GM19372 (cell line): ENCODE measurements at regions not wholly inside any gene's neighbourhood (a gene's known extent, or its start where the extent isn't known, plus 50 kb on each side); places are given as distances from the start of the nearest gene placed in this dataset.

Experiments used
- ATAC-seq: cut with Tn5 transposase; IDR thresholded peaks from one replicate; pipeline ENCODE4 v1.9.1; 2021; ENCODE audit warnings: mild to moderate bottlenecking, low read depth, moderate library complexity; ENCODE audit not compliant: unreplicated experiment

DNA sequence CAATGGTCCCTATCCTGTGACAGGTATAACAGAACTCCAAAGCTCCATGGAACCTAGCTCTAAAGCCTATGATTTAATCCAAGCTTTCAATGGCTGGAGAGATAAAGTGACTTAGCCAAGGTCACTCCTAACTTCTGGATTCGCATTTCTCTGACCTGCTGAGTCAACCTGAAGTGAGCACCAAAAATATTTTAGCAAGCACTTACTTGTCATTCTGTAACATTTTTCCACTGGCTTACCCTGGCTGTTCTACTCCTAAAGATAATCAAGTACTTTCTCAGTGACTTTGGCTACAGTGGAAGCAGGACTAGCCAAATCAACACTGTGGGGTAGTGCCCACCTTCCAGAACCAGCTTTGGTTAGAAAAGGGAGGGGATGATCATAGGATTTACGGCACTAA is 188.3 kb downstream of the OGFRL1 start:
- ATAC-seq = no peak

DNA sequence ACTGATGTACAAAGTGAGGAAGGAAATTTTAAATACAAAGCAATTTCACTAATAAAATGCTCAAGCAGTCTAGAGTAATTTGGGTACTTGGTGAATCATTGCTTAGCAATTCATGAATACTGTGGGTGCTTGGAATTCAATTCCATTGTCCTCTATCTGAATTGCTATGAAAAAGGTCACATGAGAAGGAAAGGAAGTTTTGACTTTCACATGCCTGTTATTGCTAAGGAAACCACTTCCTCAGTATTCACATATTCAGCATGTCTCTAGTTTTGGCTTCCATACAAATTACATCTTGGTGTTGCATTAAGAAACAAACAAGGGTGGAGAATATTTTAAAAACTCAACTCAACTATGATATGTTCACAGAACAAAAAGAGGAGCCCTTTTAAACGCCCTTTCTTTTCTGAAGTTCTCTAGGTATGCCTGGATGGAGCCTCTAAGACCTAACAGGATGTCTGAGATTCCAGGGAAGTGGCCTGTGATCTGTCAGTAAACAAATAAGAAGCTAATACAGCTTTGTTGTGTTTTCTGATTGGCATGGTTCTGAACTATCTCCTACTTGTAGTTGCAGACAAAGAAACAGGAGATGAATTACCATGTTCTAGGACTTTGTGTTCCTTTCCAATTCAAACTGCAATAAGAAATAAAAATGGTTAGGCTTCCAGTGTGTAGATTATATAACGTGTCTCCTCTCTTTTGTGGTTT is 190.4 kb downstream of the OGFRL1 start:
- no peak for ATAC-seq

DNA sequence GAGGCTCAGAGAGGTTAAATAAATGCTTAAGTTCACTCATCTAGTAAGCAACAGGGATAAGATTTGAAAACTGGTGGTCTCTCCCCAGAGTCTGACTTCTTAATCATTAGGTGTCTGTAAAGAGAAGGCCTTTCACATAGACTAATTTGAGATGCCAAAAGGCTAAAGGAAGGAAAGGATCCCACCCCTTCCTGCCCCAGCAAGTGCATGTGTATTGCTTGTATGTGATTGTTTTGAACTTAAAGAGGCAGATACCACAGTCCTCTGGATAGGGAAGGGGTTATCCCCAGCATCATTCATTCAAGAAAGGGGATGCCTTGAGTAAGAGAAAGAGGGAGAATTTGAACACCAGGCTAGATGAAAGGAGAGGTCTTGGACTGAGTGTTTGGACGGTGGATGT is 192.0 kb downstream of the OGFRL1 start:
- no peak for ATAC-seq

DNA sequence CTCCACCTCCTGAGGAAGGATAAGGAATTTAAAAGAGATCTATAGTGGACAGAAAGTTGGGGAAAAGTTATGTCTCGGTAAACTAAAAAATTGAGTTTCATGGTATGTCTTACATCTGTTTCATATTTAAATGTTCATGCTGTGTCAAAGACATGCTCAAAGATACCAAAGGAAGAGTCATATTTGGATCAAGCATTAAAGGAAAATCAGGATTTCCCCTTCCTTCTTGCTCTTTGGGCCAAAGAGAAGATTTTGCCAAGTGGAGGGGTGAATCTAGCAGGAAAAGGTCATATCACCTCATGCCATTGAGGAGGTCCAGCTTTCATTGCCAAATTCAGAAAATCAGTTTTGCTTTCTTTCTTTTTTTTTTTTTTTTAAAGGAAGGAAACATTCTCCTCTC is 192.4 kb downstream of the OGFRL1 start:
- no peak for ATAC-seq

DNA sequence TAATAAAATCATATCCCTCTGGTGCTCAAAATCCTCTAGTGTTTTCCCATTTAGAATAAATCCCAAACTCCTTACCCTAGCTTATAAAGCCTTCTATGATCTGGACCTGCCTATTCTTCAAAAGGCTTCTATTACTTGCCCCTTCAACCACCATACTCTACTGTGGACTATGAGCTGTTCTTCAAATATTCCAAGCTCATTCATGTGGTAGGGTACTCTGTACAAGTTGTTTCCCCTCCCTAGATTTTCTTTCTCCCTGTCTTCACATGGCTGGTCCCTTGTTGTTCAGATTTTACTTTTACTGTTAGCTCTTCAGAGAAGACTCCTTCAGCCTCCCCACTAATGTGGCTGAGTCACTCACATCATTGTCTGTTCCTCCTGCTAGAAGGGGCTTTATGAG is 193.2 kb downstream of the OGFRL1 start:
- no peak for ATAC-seq

DNA sequence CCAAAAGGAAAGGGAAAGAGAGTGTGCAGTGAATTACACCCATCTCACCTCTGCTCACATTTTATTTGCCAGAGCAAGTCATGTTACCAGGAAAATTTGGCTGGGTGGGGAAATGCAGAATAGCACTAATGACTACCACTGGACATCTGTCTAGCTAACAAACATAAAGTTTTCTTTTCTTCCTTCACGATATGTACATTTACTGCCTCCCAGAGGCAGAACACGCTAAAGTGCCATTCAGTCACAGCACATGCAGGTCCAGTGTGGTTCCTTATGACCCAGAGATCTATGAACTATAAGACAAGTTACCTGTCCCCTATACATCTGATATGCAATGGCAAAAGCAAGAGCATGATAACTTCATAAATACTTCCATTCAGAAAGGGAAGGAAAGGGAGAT is 194.1 kb downstream of the OGFRL1 start:
- no peak for ATAC-seq

DNA sequence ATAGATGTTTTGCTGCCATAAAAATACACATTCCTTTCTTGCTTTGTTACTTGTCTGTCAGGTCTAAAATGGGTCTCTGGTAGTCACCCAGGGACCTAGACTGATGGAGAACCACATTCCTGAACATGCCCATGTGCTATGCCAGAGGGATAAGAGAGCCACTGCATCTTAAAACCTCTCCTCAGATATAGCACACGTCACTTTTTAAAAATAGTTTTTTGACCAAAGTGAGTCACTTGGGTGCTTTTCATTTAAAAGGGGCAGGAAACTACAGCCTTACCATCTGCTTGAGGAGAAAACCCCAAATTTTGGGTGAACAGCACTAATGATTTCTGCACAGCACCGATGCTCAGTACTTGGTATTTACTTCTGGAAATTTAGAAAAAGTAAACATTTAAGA is 197.8 kb downstream of the OGFRL1 start:
- no peak for ATAC-seq

DNA sequence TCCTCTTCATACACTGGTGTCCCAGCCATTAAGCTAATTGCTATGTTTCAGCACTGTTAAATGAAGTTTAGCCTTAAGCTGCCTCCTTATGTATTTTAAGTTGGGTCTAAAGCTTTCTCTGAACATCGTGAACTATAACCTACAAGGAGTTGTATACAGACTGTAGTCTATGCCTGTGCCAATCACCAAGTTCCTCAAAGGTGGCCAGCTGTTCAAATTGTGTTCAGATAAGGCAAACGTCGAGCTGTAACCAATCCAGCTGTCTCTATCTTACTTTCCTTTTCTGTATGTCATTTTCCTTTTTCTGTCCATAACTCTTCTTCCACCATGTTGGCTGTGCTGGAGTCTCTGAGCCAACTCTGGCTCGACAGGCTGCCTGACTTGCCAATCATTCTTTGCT is 199.6 kb downstream of the OGFRL1 start:
- ATAC-seq = no peak

DNA sequence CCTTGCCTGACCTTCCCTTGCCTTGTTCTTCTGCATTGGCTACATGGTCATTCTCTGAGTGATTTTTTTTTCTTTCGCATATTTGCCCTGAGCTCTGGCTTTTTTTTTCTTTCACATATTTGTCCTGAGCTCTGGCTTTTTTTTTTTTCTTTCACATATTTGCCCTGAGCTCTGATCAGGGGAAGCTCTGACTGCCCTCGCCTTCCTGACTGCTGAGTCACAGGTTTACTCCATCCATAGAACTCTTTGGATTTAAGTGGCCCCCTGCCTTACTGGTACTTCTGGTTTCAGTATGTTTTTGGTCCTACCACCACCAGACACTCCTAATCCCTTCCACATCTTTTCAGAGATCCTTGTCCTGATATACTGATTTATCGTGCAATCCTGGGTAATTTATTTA is 201.1 kb downstream of the OGFRL1 start:
- no peak for ATAC-seq

DNA sequence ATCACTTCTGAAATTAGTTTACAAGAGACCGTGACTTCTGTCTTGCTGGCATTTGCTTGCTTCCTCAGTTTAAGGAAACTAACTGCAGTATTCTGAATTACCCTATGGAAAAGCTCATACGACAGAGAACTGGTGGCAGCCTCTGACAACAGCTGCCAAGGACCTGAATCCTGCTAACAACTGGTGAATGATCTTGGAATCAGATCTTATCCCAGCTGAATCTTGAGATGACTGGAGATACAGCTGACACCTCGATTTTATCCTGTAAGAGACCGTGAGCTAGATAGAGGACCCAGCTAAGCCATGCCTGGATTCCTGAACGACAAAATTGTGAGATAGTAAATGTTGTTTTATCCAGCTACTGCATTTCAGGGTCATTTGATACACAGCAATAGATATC is 202.3 kb downstream of the OGFRL1 start:
- no peak for ATAC-seq

DNA sequence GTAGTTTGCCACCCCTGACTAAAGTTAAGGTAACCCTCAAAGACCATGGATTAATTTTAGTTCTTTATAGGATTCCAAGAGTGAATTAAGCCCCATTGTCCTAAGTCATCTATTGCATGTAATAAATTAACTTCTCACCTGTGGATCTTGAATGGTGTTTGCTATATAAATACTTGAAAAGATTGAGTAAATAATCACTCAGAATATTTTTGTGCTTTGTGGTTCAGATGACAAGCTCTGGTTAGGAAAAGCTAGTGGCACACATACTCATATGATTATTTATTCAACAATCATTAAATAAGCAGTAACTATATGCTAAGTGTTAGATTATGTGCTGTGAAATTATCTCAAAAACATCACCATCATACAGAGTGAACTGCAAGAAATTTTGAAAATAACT is 203.2 kb downstream of the OGFRL1 start:
- ATAC-seq = no peak

DNA sequence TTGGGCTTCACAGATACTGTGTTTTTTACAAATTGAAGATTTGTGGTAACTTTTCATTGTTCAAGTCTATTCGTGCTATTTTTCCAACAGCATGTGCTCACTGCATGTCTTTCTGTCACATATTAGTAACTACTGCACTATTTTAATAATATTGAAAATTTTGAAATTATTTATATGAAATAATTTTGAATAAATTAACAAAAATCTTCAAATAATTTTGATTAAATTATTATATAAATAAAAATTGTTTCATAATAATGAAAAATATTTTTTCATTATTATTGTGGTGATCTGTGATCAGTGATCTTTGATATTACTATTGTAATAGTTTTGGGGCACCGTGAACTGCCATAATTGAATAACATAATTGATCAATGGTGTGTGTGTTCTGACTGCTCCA is 204.1 kb downstream of the OGFRL1 start:
- ATAC-seq = no peak

DNA sequence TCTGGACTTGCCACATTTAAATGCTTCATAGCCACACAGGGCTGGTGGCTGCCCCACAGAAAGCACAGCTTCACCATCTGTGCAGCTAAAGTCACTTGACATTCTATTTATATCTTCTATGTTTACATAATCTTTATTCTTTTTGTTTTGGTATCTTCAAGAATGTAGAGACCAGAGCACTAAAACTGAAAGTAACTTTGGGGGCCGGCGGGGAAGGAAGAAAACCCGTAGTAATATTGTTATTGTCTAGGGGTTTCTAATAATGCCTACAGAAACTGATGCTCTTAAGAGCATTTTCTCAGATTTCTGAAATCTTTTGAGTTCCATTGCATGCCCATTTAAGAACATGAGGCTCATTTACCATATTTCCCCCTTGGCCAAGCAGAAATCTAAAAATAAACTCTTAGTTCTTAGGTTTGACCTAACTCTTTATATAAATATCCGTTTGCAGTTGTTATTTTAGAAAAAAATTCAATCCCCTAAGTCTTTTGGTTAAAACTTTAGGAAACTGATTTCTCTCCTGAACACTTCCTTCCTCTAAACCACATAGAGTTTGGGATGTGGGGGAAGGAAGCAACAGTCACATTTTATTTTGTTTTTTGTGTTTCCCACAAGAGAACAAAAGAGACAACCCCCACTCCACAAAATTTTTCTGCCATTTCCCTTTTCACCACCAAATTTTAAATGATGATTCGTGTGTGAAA is 207.6 kb downstream of the OGFRL1 start:
- ATAC-seq = peak; percentile 100

DNA sequence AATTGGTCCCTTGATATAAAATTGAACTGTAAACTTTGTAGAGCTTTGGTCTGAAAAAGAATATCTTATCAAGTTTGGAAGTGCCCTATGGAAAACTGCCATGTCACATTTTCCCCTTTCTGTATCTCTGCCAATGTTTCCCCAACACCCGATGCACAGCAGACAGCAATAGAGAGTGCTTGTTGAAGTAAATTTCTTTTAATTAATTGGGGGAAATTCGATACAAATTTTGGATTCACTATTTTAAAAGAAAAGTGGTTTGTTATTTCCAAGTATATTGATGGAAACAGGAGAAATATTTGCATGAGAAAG is 208.1 kb downstream of the OGFRL1 start:
- no peak for ATAC-seq

DNA sequence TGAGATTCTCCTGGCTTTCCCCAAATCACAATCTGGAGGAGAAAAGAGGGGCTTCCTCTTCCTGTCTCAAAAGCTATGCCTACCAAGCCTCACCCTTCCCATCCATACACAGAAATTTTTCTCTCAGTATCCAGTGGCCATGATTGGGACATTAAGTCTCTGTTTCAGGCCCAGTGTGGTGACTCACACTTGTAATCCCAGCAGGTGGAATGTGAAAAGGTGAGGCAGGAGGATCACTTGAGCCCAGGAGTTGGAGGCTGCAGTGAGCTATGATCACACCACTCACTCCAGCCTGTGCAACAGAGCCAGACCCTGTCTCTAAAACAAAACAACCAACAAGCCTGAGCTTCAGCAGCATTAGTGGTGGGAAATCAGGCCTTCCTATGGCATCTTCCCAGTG is 210.0 kb downstream of the OGFRL1 start:
- ATAC-seq = no peak

DNA sequence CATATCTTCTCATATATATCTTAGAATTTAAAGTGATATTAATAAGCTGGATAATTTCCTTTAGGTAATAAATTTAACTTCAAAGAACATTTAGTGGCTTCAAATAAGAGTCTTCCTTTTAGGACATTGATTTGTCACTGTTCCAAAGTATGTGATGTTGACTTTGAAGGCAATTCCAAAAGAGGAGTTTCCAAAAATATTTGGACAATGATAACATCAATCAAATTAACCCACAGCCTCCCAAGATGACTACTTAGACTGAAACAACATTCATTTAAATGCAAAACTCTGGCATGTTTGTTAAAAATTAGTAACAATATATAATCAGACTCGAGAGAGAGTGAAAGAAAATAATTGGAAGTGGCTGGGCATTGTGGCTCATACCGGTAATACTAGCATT is 211.1 kb downstream of the OGFRL1 start:
- ATAC-seq = no peak

DNA sequence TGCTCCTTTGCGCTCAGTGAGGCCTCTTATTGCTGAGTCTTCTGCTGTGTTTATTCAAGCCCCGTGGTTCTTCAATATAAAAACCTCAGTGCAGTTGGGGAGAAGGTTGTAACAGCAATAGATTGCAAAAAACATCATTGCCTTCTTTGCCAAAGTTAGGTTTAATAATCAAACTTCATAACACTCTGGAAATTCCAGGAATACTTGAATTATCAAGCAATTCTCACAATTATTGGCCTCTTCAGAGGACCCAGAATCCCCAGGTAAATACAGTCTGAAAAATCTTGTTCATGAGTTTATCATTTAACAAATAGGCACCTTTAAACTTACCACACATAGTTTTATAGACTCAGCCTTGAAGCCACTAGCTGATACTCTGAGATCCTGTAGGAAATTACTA is 213.6 kb downstream of the OGFRL1 start:
- ATAC-seq = no peak

DNA sequence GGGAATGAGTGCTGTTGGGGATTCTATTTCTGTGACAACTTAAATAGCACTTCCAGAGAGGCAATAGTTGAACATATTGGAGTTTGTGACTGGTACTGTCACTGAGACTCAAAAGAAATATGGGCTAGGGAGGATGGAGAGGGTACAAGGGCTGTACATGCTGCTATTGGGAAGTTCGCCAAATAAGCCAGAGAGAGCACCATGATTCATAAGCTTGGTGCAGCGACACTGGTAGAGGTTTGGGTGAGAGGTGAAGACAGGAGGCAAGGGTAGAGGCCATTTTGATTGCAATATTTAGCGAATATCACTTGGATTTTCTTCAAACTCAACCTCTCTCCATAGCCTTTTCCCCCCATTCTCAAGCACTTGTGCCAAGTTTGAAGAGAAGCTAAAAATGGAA is 214.3 kb downstream of the OGFRL1 start:
- no peak for ATAC-seq

DNA sequence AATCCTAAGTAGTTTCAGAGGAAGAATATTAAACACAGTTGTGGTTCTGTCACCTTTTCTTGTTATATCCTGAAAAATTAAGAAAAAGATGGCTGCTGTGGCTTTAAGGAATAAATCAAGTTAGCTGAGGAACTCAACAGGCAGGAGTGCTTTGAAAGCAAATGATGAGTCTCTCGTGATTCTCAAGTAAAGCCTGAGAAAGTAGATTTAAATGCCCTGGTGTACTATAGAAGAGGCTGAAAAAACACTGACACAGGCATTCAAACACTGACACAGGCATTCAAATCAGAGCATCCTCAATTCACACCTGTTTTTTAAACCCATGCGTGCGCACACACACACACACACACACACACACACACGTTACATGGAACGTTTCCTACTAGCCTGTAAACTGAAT is 218.6 kb downstream of the OGFRL1 start:
- ATAC-seq = no peak

DNA sequence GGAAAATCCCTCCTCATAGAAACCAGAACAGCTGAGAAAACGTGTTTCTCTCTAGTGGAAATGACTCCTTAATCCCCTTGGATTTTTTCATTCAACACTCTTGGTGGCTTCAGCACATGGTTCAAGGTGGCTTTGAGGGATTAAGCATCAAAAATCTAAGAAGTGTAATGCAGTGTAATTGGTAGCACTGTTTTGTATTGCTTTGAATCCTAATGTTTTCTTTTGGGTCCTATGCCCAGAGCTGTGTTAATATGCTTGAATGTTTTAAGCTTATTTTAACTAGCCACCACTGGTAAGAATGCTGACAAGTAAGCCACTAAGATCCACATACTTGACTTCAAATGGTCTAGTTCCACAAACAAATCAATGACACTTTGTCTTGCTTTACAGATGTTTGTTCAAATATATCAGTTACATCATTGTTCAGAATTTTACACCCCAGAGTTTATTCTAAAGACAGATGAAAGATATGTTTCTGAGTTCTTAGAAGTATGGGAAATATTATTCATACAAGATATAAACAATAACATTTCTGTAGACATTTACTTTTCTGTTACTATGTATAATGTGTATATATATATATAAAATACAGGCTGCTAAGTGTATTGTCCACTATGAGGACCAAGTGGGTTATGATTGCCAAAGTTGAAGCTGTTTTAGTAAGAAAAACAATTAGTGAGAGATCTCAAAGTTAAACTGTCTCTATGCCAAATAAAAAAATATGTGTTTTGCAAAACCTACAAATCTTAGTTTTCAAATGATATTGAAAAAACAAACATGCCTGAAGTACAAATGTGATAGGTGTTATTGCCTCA is 220.8 kb downstream of the OGFRL1 start:
- ATAC-seq = no peak

DNA sequence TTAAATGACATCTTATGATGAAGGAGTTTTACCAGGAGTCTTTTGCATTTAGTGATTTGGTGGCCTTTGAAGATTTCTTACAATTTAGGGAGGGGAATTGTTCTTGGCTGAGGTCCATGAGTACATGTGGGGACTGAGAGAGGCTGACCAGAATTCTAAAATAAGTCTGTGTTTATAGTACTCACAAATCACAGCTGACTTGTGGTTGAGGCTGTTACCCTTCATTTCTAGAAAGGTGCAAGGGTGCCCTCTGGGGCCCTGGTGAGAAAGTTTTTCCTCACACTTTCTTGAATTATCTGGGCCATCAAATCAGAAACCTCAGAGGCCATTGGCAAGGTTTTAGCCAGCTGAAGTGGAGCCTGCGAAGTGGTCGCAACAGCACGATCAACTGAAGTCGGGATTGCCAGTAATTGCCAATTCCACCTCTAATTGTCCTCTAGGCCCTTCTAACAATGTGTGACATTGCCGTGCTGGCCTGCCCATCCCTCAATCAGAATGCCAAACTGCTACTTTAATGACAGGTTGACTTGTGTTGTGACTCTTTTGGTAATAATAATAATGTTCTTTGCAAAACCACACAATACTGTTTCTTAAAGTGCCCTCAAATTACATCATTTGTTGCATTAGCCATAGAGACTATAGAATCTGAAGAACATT is 221.6 kb downstream of the OGFRL1 start:
- peak; percentile 77 for ATAC-seq
